SK-N-MC (cell line): ENCODE measurements at regions not wholly inside any gene's neighbourhood (a gene's known extent, or its start where the extent isn't known, plus 50 kb on each side); places are given as distances from the start of the nearest gene placed in this dataset.

Source experiments
- EZH2 ChIP-seq: fragments of 200-600 bp; sonication (generic); IDR thresholded peaks from one replicate; pipeline ENCODE4 v1.6.1; 2017; ENCODE audit warnings: antibody characterized with exemption
- FOXP2 ChIP-seq: optimal IDR thresholded peaks from 2 replicates; pipeline ENCODE3; 2011; ENCODE audit warnings: mild to moderate bottlenecking, moderate library complexity; ENCODE audit not compliant: insufficient read depth; ENCODE audit errors: extremely low read length, control extremely low read depth
- POLR2AphosphoS5 ChIP-seq: IDR thresholded peaks from 2 replicates; pipeline ENCODE4 v1.6.1; 2012; ENCODE audit warnings: mild to moderate bottlenecking, low read depth, low read length, borderline replicate concordance

GRCh38 chr5:117333011-117333410, 758.4 kb upstream of the SEMA6A start:
- TF ChIP-seq POLR2AphosphoS5 = no peak
- TF ChIP-seq EZH2 = no peak
- no peak for TF ChIP-seq FOXP2
